ENCODE measurements at regions not wholly inside any gene's neighbourhood (a gene's known extent, or its start where the extent isn't known, plus 50 kb on each side); places are given as distances from the start of the nearest gene placed in this dataset.

DNA sequence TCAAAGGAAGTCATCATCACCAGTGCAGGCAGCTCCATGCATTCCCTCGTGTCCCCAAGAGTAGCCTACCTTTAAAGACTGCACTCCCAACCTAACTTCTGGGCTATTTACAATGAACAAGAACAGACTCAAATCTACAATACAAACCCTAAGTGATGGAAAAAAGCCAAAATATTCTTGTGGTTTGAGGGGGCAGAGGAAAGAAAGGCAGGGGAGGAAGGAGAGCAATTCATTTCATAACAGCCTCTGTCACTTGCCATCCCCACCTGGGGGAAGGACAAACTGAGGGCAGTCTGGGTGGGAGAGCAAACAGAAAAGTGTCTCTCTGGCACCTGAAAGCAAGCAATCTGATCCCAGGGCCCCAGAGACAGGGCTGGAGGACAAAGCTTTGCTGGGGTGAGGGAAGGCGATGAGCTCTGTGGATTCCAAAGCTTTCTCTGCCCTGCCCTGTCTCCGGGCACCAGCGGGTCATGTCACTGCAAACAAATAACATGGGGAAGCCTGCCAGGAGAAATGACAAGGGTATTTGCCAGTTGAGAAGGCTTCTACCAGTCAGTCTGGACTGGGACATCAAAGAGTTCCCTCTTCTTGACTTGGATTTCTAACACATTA is 528.0 kb upstream of the TNP1 start:
- ChIA-PET POLR2A (no interaction called here), CTCF (no interaction called here)
- TF ChIP-seq SUZ12 (IDR thresholded peaks at IDR 0.05) (no peak), ELF4 (IDR thresholded peaks at IDR 0.05) (no peak), ARNT (IDR thresholded peaks at IDR 0.05) (no peak), HDGF (IDR thresholded peaks at IDR 0.05; ENCODE audit: borderline replicate concordance) (no peak), SP1 (IDR thresholded peaks at IDR 0.05) (no peak), ZNF384 (IDR thresholded peaks at IDR 0.05) (no peak), LEF1 (IDR thresholded peaks at IDR 0.05; ENCODE audit: borderline replicate concordance) (no peak), FOXM1 (IDR thresholded peaks at IDR 0.05; ENCODE audit: borderline replicate concordance) (no peak)
- TF ChIP-seq, protein P1, sequence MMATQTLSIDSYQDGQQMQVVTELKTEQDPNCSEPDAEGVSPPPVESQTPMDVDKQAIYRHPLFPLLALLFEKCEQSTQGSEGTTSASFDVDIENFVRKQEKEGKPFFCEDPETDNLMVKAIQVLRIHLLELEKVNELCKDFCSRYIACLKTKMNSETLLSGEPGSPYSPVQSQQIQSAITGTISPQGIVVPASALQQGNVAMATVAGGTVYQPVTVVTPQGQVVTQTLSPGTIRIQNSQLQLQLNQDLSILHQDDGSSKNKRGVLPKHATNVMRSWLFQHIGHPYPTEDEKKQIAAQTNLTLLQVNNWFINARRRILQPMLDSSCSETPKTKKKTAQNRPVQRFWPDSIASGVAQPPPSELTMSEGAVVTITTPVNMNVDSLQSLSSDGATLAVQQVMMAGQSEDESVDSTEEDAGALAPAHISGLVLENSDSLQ (IDR thresholded peaks at IDR 0.05), result no peak
- DNase-seq (ENCODE audit: extremely low spot score), result no peak

DNA sequence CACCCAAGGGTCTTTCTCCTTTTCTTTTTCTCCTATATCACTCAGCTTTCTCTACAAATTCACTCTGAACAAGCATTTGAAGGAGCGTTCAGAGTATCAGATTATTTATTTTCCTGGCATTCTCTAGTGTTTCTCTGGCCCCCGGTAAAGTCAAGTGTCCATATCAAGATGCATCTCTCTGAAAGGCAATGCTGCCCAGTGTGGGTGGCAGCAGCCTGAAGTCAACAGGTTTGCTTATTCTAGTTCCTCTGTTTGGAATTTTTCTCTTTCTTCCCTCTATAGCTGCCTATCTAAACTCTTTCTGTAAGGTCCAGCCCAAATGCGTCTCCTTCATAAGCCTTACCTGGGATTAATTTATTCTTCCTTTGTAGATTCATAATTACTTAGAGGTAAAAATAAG is 526.2 kb upstream of the TNP1 start:
- POLR2A ChIA-PET, result no interaction called here
- CTCF ChIA-PET, result no interaction called here
- TF ChIP-seq ARNT (IDR thresholded peaks at IDR 0.05) (no peak), FOXK2 (IDR thresholded peaks at IDR 0.05) (no peak), ZNF384 (IDR thresholded peaks at IDR 0.05) (no peak), L3MBTL2 (conservative IDR thresholded peaks at IDR 0.05) (no peak), CTBP1 (IDR thresholded peaks at IDR 0.05; ENCODE audit: borderline replicate concordance) (no peak), FOXM1 (IDR thresholded peaks at IDR 0.05; ENCODE audit: borderline replicate concordance) (no peak), FOXA1 (IDR thresholded peaks at IDR 0.05) (no peak), SUZ12 (IDR thresholded peaks at IDR 0.05) (no peak), LEF1 (IDR thresholded peaks at IDR 0.05; ENCODE audit: borderline replicate concordance) (no peak), HDGF (IDR thresholded peaks at IDR 0.05; ENCODE audit: borderline replicate concordance) (no peak), TARDBP (IDR thresholded peaks at IDR 0.05) (no peak), SP1 (IDR thresholded peaks at IDR 0.05) (no peak), BHLHE40 (IDR thresholded peaks at IDR 0.05; ENCODE audit: borderline replicate concordance) (no peak), NFRKB (IDR thresholded peaks at IDR 0.05) (no peak), ELF4 (IDR thresholded peaks at IDR 0.05) (no peak)
- TF ChIP-seq, protein P1 (IDR thresholded peaks at IDR 0.05), result no peak
- no peak for DNase-seq (ENCODE audit: extremely low spot score)

DNA sequence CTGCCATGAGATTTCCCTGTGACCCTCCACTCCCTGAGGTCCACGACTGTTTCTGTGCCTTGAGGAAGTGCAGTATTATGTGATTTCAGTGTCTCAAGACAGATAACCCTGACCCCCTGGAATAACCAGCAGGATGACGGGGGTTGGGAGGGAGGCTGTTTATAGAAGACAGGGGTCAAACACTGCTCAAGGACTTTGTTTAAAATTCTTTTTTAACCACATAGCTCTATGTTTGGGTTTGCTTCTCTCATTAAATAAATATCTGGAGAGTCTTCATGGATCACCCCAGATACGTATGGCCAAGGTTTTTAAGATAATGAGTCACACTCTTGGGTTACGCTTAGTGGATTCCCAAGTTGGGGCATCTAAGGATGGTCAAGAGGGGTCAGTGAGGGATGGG is 523.8 kb upstream of the TNP1 start:
- no peak for TF ChIP-seq SUZ12 (IDR thresholded peaks at IDR 0.05)
- no peak for TF ChIP-seq ARNT (IDR thresholded peaks at IDR 0.05)
- no peak for TF ChIP-seq CTBP1 (IDR thresholded peaks at IDR 0.05; ENCODE audit: borderline replicate concordance)
- TF ChIP-seq L3MBTL2 (conservative IDR thresholded peaks at IDR 0.05), result no peak
- no peak for TF ChIP-seq HDGF (IDR thresholded peaks at IDR 0.05; ENCODE audit: borderline replicate concordance)
- DNase-seq (ENCODE audit: extremely low spot score), result no peak
- CTCF ChIA-PET, result no interaction called here

DNA sequence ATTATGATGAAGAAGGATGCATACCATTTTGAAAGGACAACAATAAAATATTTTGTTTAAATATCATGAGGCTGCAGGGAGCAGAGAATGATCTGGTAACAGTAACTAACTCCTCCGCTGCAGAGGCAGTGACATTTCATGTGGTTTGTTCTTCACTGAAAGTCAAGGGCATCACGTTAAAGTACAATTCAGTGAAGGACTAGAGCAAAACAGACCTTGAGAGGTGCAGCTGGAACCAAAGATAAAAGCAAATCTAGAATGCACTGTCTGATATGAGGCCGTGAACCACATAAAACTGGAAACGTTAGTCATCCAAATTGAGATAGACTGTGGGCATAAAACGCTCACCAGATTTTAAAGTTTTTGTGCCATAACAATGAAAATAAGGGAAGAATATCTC is 522.9 kb upstream of the TNP1 start:
- no peak for DNase-seq (ENCODE audit: extremely low spot score)
- POLR2A ChIA-PET, result no interaction called here
- CTCF ChIA-PET, result no interaction called here

More for the DNA sequence above, 523.8 kb upstream of the TNP1 start:
- POLR2A ChIA-PET, result no interaction called here

DNA sequence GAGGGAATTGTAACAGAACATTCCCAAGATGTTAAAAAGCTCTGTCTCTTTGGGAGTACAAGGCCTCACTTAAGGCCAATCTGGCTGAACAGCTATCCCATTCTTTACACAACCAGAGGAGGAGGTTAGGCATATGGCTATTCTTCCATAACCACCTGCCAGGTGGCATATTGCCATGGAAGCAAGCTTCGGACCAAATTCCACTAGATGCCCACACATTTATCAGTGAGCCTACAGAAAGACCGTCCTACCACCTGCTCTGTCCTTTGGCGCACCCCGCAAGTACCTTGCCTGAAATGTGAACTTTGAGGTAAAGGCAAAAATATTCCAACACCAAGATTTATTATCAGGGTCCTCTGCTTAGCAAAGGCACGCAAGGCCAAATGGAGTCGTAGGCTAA is 519.9 kb upstream of the TNP1 start:
- DNase-seq (ENCODE audit: extremely low spot score), result no peak
- TF ChIP-seq SUZ12 (IDR thresholded peaks at IDR 0.05), result no peak
- no peak for TF ChIP-seq ZNF384 (IDR thresholded peaks at IDR 0.05)
- TF ChIP-seq ELF4 (IDR thresholded peaks at IDR 0.05), result no peak
- TF ChIP-seq L3MBTL2 (conservative IDR thresholded peaks at IDR 0.05), result no peak
- TF ChIP-seq, protein P1 (IDR thresholded peaks at IDR 0.05), result no peak
- no peak for TF ChIP-seq TARDBP (IDR thresholded peaks at IDR 0.05)
- TF ChIP-seq FOXM1 (IDR thresholded peaks at IDR 0.05; ENCODE audit: borderline replicate concordance), result no peak
- TF ChIP-seq CTBP1 (IDR thresholded peaks at IDR 0.05; ENCODE audit: borderline replicate concordance), result no peak
- no peak for TF ChIP-seq FOXA1 (IDR thresholded peaks at IDR 0.05)
- TF ChIP-seq ARNT (IDR thresholded peaks at IDR 0.05), result no peak
- no peak for TF ChIP-seq SP1 (IDR thresholded peaks at IDR 0.05)
- TF ChIP-seq NFRKB (IDR thresholded peaks at IDR 0.05), result no peak
- no peak for TF ChIP-seq FOXK2 (IDR thresholded peaks at IDR 0.05)
- TF ChIP-seq BHLHE40 (IDR thresholded peaks at IDR 0.05; ENCODE audit: borderline replicate concordance), result no peak
- no peak for TF ChIP-seq LEF1 (IDR thresholded peaks at IDR 0.05; ENCODE audit: borderline replicate concordance)
- no peak for TF ChIP-seq HDGF (IDR thresholded peaks at IDR 0.05; ENCODE audit: borderline replicate concordance)
- ChIA-PET POLR2A (no interaction called here), CTCF (no interaction called here)

More for the DNA sequence above, 522.9 kb upstream of the TNP1 start:
- TF ChIP-seq CTBP1 (IDR thresholded peaks at IDR 0.05; ENCODE audit: borderline replicate concordance) (no peak), FOXA1 (IDR thresholded peaks at IDR 0.05) (no peak), TARDBP (IDR thresholded peaks at IDR 0.05) (no peak), FOXK2 (IDR thresholded peaks at IDR 0.05) (no peak)

DNA sequence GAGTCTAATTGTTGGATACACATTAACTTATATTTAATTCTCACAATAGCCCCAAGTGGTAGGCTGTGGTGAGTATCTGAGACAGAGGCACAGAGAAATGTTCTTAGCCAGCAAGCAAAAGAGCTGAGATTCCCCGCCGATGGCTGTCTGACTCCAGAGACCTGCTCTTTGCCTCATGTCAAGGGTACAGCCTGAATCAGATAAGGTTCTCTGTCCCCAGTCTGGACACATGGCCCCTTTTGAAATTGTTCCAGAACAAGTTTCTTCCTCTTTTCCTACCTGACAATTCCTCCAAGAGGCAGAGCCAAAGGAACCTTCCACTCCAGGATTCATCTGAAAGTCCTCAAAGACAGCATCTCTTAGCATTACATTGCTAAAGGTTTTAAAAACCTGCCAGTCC is 512.9 kb upstream of the TNP1 start:
- DNase-seq (ENCODE audit: extremely low spot score), result no peak
- ChIA-PET POLR2A (no interaction called here), CTCF (no interaction called here)
- no peak for TF ChIP-seq FOXA1 (IDR thresholded peaks at IDR 0.05)
- TF ChIP-seq, protein P1 (IDR thresholded peaks at IDR 0.05), result no peak
- TF ChIP-seq L3MBTL2 (conservative IDR thresholded peaks at IDR 0.05), result no peak
- TF ChIP-seq NFRKB (IDR thresholded peaks at IDR 0.05), result no peak
- no peak for TF ChIP-seq TARDBP (IDR thresholded peaks at IDR 0.05)
- TF ChIP-seq SUZ12 (IDR thresholded peaks at IDR 0.05), result no peak
- no peak for TF ChIP-seq BHLHE40 (IDR thresholded peaks at IDR 0.05; ENCODE audit: borderline replicate concordance)
- TF ChIP-seq ZNF384 (IDR thresholded peaks at IDR 0.05), result no peak
- TF ChIP-seq LEF1 (IDR thresholded peaks at IDR 0.05; ENCODE audit: borderline replicate concordance), result no peak
- TF ChIP-seq ELF4 (IDR thresholded peaks at IDR 0.05), result no peak
- TF ChIP-seq FOXM1 (IDR thresholded peaks at IDR 0.05; ENCODE audit: borderline replicate concordance), result no peak
- TF ChIP-seq HDGF (IDR thresholded peaks at IDR 0.05; ENCODE audit: borderline replicate concordance), result no peak
- no peak for TF ChIP-seq CTBP1 (IDR thresholded peaks at IDR 0.05; ENCODE audit: borderline replicate concordance)
- TF ChIP-seq SP1 (IDR thresholded peaks at IDR 0.05), result no peak
- no peak for TF ChIP-seq FOXK2 (IDR thresholded peaks at IDR 0.05)
- no peak for TF ChIP-seq ARNT (IDR thresholded peaks at IDR 0.05)

All from HEK293T (cell line).